Activated naive CD4-positive, alpha-beta T cell treated with Interleukin-2 at 50 U/mL for 16 hours (primary cell): ENCODE measurements at regions not wholly inside any gene's neighbourhood (a gene's known extent, or its start where the extent isn't known, plus 50 kb on each side); places are given as distances from the start of the nearest gene placed in this dataset.

Experiments
- DNase-seq: peaks from one replicate; pipeline ENCODE4 v3.0.0-alpha.2; 2020

- no peak for DNase-seq
Measured at GRCh38 chr3:99498550-99499234, 139.7 kb upstream of the COL8A1 start.

- DNase-seq: no peak
Measured at GRCh38 chr3:99487894-99488293, 150.5 kb upstream of the COL8A1 start.

- no peak for DNase-seq
Measured at GRCh38 chr3:99485286-99485685, 153.1 kb upstream of the COL8A1 start.

- no peak for DNase-seq
Measured at GRCh38 chr3:99484871-99485270, 153.5 kb upstream of the COL8A1 start.

GRCh38 chr3:99483841-99484240 lies 154.6 kb upstream of the COL8A1 start:
- no peak for DNase-seq

- no peak for DNase-seq
Measured at GRCh38 chr3:99482191-99482590, 156.2 kb upstream of the COL8A1 start.

- no peak for DNase-seq
Measured at GRCh38 chr3:99481561-99481960, 156.8 kb upstream of the COL8A1 start.

GRCh38 chr3:99479768-99480167 lies 158.6 kb upstream of the COL8A1 start:
- no peak for DNase-seq

GRCh38 chr3:99477650-99478049 lies 160.7 kb upstream of the COL8A1 start:
- no peak for DNase-seq

- no peak for DNase-seq
Measured at GRCh38 chr3:99475229-99475628, 163.2 kb upstream of the COL8A1 start.

- no peak for DNase-seq
Measured at GRCh38 chr3:99474776-99475175, 163.6 kb upstream of the COL8A1 start.

- no peak for DNase-seq
Measured at GRCh38 chr3:99473321-99473751, 165.1 kb upstream of the COL8A1 start.

GRCh38 chr3:99472385-99472784 lies 166.0 kb upstream of the COL8A1 start:
- DNase-seq: no peak

GRCh38 chr3:99471353-99472323 lies 166.8 kb upstream of the COL8A1 start:
- DNase-seq: no peak

GRCh38 chr3:99470841-99471240 lies 167.6 kb upstream of the COL8A1 start:
- no peak for DNase-seq

GRCh38 chr3:99468918-99469317 lies 169.5 kb upstream of the COL8A1 start:
- no peak for DNase-seq

- no peak for DNase-seq
Measured at GRCh38 chr3:99467420-99467819, 171.0 kb upstream of the COL8A1 start.

- no peak for DNase-seq
Measured at GRCh38 chr3:99466331-99466730, 172.1 kb upstream of the COL8A1 start.

GRCh38 chr3:99458013-99458412 lies 180.4 kb upstream of the COL8A1 start:
- no peak for DNase-seq

- DNase-seq: no peak
Measured at GRCh38 chr3:99442599-99442998, 195.8 kb upstream of the COL8A1 start.

- no peak for DNase-seq
Measured at GRCh38 chr3:99439892-99440291, 198.5 kb upstream of the COL8A1 start.

GRCh38 chr3:99434190-99434589 lies 204.2 kb upstream of the COL8A1 start:
- DNase-seq: no peak

GRCh38 chr3:99430348-99431134 lies 207.9 kb upstream of the COL8A1 start:
- DNase-seq: no peak
